SK-N-SH (cell line): ENCODE measurements at regions not wholly inside any gene's neighbourhood (a gene's known extent, or its start where the extent isn't known, plus 50 kb on each side); places are given as distances from the start of the nearest gene placed in this dataset.
A peak's percentile ranks its signal among the peaks of the same experiment; 100 is the strongest.

ENCODE experiments used
- CTCF ChIA-PET: fragments of 300-600, 350-600 bp; formaldehyde crosslinking; extraction: SDS; loops from one replicate; lab custom pipeline; 2021; lab: Yijun Ruan, JAX
- POLR2A ChIA-PET: fragments of 350-600 bp; sonication (Branson Sonifier 250); formaldehyde crosslinking; extraction: SDS; loops from one replicate; lab custom pipeline; 2020; ENCODE audit warnings: antibody characterized with exemption, inconsistent platforms; lab: Yijun Ruan, JAX
- DNase-seq: peaks from one replicate; pipeline ENCODE4 v3.0.0; 2012
- H2AFZ ChIP-seq: fragments of 200-600 bp; sonication (generic); 2 replicates; pipeline ENCODE4 v1.8.1; 2016; ENCODE audit warnings: antibody characterized with exemption, mild to moderate bottlenecking, low read depth
- H3F3A ChIP-seq: fragments of 200-600 bp; sonication (generic); replicated peaks from 2 replicates; pipeline ENCODE3; 2016; ENCODE audit warnings: antibody characterized with exemption, mild to moderate bottlenecking; ENCODE audit not compliant: insufficient read depth
- H3K27ac ChIP-seq, 2 experiments: fragments of 200-500 bp in 1 of 2; fragments of 200-600 bp in 1 of 2; sonication (Bioruptor generic) in 1 of 2; sonication (generic), shearing (Covaris generic) in 1 of 2; 2 replicates each; pipeline versions ENCODE4 v1.5.1 to v1.6.1; 2014 to 2016; ENCODE audit warnings: low read depth in 2 of 2, inconsistent platforms in 1 of 2, low read length in 1 of 2, mild to moderate bottlenecking in 1 of 2, mixed read lengths in 1 of 2
- H3K27me3 ChIP-seq: fragments of 200-600 bp; sonication (generic), shearing (Covaris generic); 2 replicates; pipeline ENCODE4 v1.6.1; 2016; ENCODE audit warnings: mixed run types; ENCODE audit not compliant: insufficient read depth
- H3K36me3 ChIP-seq, 2 experiments: fragments of 200-500 bp in 1 of 2; fragments of 200-600 bp in 1 of 2; sonication (Bioruptor generic) in 1 of 2; sonication (generic) in 1 of 2; replicated peaks in 1 of 2; 2 replicates each; pipeline versions ENCODE3 to v1.5.1; 2014 to 2016; ENCODE audit warnings: low read length in 1 of 2, mild to moderate bottlenecking in 1 of 2; ENCODE audit not compliant: insufficient read depth in 2 of 2, control insufficient read depth in 1 of 2
- H3K4me1 ChIP-seq, 2 experiments: fragments of 200-500 bp in 1 of 2; fragments of 200-600 bp in 1 of 2; sonication (Bioruptor generic) in 1 of 2; sonication (generic), shearing (Covaris generic) in 1 of 2; 2 replicates each; pipeline versions ENCODE4 v1.5.1 to v1.6.1; 2014 to 2016; ENCODE audit warnings: low read depth in 1 of 2, low read length in 1 of 2, mixed run types in 1 of 2; ENCODE audit not compliant: insufficient read depth in 2 of 2, control insufficient read depth in 1 of 2
- H3K4me2 ChIP-seq: fragments of 200-600 bp; sonication (generic), shearing (Covaris generic); 2 replicates; pipeline ENCODE4 v1.6.1; 2017; ENCODE audit warnings: mixed run types
- H3K4me3 ChIP-seq, 2 experiments: fragments of 200-500 bp in 1 of 2; fragments of 200-600 bp in 1 of 2; sonication (Bioruptor generic) in 1 of 2; sonication (generic), shearing (Covaris generic) in 1 of 2; 2 replicates each; pipeline versions ENCODE4 v1.5.1 to v1.8.1; 2014 to 2016; ENCODE audit warnings: low read depth in 2 of 2, inconsistent platforms in 1 of 2, low read length in 1 of 2, mild to moderate bottlenecking in 1 of 2, mixed read lengths in 1 of 2, moderate library complexity in 1 of 2
- H3K79me2 ChIP-seq: fragments of 200-600 bp; sonication (generic); 2 replicates; pipeline ENCODE4 v1.8.1; 2017; ENCODE audit warnings: mild to moderate bottlenecking; ENCODE audit not compliant: insufficient read depth
- H3K9ac ChIP-seq: fragments of 200-600 bp; sonication (generic); 2 replicates; pipeline ENCODE4 v1.6.1; 2017; ENCODE audit warnings: mixed run types
- H3K9me2 ChIP-seq: fragments of 200-600 bp; sonication (generic); 2 replicates; pipeline ENCODE4 v1.6.1; 2017; ENCODE audit warnings: mixed run types
- H3K9me3 ChIP-seq: fragments of 200-600 bp; sonication (generic); 2 replicates; pipeline ENCODE4 v1.6.1; 2017; ENCODE audit warnings: mixed run types, mild to moderate bottlenecking, moderate library complexity
- H4K20me1 ChIP-seq: fragments of 200-600 bp; sonication (generic); 2 replicates; pipeline ENCODE4 v1.6.1; 2017; ENCODE audit warnings: mild to moderate bottlenecking, mixed run types; ENCODE audit not compliant: insufficient read depth
- ELF1 ChIP-seq: IDR thresholded peaks from 2 replicates; pipeline ENCODE4 v1.4.0; 2012
- EZH2phosphoT487 ChIP-seq: fragments of 200-600 bp; sonication (generic); IDR thresholded peaks from 2 replicates; pipeline ENCODE4 v1.6.1; 2017; ENCODE audit warnings: low read depth, mixed run types, mild to moderate bottlenecking, antibody characterized with exemption, moderate library complexity, borderline replicate concordance
- FOXJ3 ChIP-seq: sonication (generic); formaldehyde crosslinking; IDR thresholded peaks from 2 replicates; pipeline ENCODE4 v1.5.1; 2020; ENCODE audit warnings: mild to moderate bottlenecking, missing genetic modification reagents
- FOXM1 ChIP-seq: IDR thresholded peaks from 2 replicates; pipeline ENCODE4 v1.4.0; 2012; ENCODE audit warnings: low read depth, mild to moderate bottlenecking
- GATA2 ChIP-seq: sonication (generic); formaldehyde crosslinking; IDR thresholded peaks from 2 replicates; pipeline ENCODE4 v1.5.0; 2020; ENCODE audit warnings: mild to moderate bottlenecking, missing genetic modification reagents
- JUND ChIP-seq: IDR thresholded peaks from 2 replicates; pipeline ENCODE4 v1.4.0; 2012
- MXI1 ChIP-seq: IDR thresholded peaks from 2 replicates; pipeline ENCODE4 v1.6.1; 2012; ENCODE audit warnings: mild to moderate bottlenecking, low read depth, low read length, improper control_type of control experiment
- RAD21 ChIP-seq: IDR thresholded peaks from 2 replicates; pipeline ENCODE4 v1.6.1; 2012; ENCODE audit warnings: mild to moderate bottlenecking, low read length
- RFX5 ChIP-seq: IDR thresholded peaks from 2 replicates; pipeline ENCODE4 v1.6.1; 2012; ENCODE audit warnings: mild to moderate bottlenecking, improper control_type of control experiment, low read length
- RXRA ChIP-seq: IDR thresholded peaks from 2 replicates; pipeline ENCODE4 v1.4.0; 2012; ENCODE audit warnings: low read depth, mild to moderate bottlenecking, borderline replicate concordance
- SIN3A ChIP-seq: IDR thresholded peaks from 2 replicates; pipeline ENCODE4 v1.6.1; 2012; ENCODE audit warnings: low read depth, mild to moderate bottlenecking, low read length, moderate library complexity, borderline replicate concordance
- TAF1 ChIP-seq: IDR thresholded peaks from 2 replicates; pipeline ENCODE4 v1.6.1; 2012; ENCODE audit warnings: low read depth, mild to moderate bottlenecking, low read length, moderate library complexity, borderline replicate concordance
- TEAD4 ChIP-seq: IDR thresholded peaks from 2 replicates; pipeline ENCODE4 v1.4.0; 2012; ENCODE audit warnings: mild to moderate bottlenecking, borderline replicate concordance; ENCODE audit not compliant: insufficient read depth
- YY1 ChIP-seq: IDR thresholded peaks from 2 replicates; pipeline ENCODE4 v1.4.0; 2012; ENCODE audit warnings: low read depth, mild to moderate bottlenecking
- WGBS: methylation state at CpG from one replicate; pipeline ENCODE4 v1.1.6; 2017; ENCODE audit warnings: low lambda C conversion rate; 5-methylcytosine and 5-hydroxymethylcytosine counted together
- TF ChIP-seq, protein P1 (sequence below): IDR thresholded peaks from 2 replicates; pipeline ENCODE4; 2012
- TF ChIP-seq, protein P2 (sequence below): fragments of 150-350 bp; IDR thresholded peaks from 2 replicates; pipeline ENCODE4 v1.6.1; 2016; ENCODE audit warnings: mild to moderate bottlenecking, low read depth, low read length
- TF ChIP-seq, protein P3 (sequence below): IDR thresholded peaks from 2 replicates; pipeline ENCODE4 v1.6.1; 2012; ENCODE audit warnings: mild to moderate bottlenecking, low read depth, low read length, moderate library complexity
- TF ChIP-seq, protein P4 (sequence below): fragments of 200-600 bp; sonication (generic); IDR thresholded peaks from 2 replicates; pipeline ENCODE4 v1.6.1; 2017; ENCODE audit warnings: antibody characterized with exemption, mild to moderate bottlenecking, moderate library complexity
- TF ChIP-seq, protein P5 (sequence below): IDR thresholded peaks from 2 replicates; pipeline ENCODE4 v1.4.0; 2012; ENCODE audit warnings: low read depth, borderline replicate concordance

DNA sequence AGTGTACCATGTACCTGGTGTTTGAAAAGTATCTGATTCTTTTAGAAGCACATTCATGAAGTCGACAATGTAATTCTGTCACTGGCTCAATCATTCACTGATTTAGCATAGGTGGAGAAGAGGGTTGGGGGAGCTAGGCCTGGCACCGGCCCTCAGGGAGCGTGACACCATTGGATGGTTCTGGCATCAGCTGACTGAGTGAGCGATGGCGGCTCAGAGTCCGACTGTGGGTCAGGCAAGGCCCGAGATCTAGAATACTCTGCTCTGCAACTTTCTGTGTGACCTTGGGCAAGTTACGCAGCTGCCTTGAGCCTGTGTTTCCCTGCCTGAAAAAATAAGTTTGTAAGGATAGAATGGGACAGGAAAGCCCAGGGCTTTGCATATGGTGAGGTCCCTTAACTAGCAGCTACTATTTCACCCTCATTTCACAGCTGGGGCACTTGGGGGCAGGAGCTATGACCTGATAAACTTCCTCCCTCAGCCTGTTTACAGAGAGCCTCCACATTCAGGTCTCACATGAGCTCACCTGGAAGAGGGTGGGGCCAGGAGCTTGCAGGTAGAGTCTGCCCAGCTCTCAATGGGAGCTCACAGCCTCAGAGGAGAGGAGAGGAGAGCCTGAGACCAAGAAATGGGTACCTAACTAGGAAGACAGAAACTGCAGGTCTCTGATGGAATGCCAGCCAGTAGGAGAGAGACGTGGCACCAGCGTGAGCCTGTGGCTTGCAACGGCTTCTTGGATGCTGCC, 153.7 kb upstream of the TLE3 start (continued):
- TF ChIP-seq, protein P1, sequence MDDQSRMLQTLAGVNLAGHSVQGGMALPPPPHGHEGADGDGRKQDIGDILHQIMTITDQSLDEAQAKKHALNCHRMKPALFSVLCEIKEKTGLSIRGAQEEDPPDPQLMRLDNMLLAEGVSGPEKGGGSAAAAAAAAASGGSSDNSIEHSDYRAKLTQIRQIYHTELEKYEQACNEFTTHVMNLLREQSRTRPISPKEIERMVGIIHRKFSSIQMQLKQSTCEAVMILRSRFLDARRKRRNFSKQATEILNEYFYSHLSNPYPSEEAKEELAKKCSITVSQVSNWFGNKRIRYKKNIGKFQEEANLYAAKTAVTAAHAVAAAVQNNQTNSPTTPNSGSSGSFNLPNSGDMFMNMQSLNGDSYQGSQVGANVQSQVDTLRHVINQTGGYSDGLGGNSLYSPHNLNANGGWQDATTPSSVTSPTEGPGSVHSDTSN: no peak
- no peak for TF ChIP-seq EZH2phosphoT487
- no peak for TF ChIP-seq RXRA
- TF ChIP-seq RAD21: no peak
- no peak for TF ChIP-seq ELF1
- no peak for TF ChIP-seq GATA2 (CRISPR knock-in tag)
- no peak for TF ChIP-seq MXI1
- no peak for TF ChIP-seq FOXJ3 (CRISPR knock-in tag)
- TF ChIP-seq FOXM1: no peak
- no peak for TF ChIP-seq TAF1
- TF ChIP-seq, all 33 proteins: peak for 0

DNA sequence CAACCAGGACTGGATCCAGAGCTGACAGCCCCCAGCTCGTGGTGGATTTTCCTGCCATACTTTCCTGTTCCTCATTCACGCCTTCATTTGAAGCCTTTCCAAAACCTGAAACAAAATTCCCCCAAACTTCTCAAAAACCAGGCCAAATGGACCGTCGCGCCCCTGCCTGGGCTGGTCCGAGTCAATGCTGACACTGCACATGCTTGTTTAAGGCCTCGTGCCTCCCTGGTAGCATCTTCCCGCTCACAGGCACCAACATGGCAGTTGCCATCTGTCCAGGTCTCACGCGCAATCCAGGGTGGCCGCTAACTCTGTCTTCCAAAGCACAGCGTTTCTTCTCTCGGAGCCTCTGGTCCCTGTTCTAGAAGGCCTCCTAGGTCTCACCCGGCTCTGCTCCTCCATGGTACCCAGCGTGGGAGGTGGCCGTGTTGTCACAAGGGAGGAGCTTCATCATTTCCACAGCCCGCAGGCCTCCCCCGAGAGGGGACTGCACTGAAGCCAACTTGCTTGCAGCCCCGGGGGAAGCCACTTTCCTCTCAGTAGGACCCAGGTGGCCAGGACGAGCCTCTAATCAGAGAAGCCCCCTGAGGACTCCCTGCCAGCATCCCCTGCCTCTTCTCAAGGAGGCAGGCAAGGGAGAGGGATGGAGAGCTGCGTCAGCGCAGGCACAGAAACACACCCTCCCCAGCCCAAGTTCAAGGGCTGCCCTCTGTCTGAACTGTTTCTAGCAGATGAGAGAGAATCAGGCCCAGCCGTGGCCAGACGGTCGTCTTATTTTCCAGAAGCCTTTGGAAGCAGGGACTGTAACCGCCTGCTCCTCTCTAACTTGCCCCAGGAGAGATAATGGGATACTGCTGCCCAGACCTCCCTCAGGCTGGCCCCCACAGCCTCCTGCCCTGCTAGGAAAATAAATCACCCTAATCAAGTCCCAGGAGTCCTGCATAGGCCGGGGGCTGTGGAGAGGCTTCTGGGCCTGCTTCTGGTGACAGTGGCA, 152.8 kb upstream of the TLE3 start:
- CTCF ChIA-PET: interaction anchor here (1.3 to 1.5 kb wide), 5 partner anchors 15 to 237 kb away, joined by 3 to 5 read pairs (median 4); no protein-coding TSS in a partner anchor
- WGBS: 79% methylated on average over 23 of the region's 27 CpGs
- peaks cover 8 to 59% of the 10 kb centered on the region in 2 experiments; a peak in 1 of 4 replicates for H3K4me1 ChIP-seq
- H3K79me2 ChIP-seq: no peaks in the 10 kb centered on the region
- H3K4me3 ChIP-seq: no peak overlapping the region
- H3K9me2 ChIP-seq: no peaks in the 10 kb centered on the region
- peak overlapping the region in 1 of 2 experiments; percentile 83; a peak in 2 of 4 replicates for H3K27ac ChIP-seq
- no peaks in the 10 kb centered on the region for H3K36me3 ChIP-seq
- no peak overlapping the region for H2AFZ ChIP-seq
- no peak overlapping the region for H3K9ac ChIP-seq
- POLR2A ChIA-PET: interaction anchor here (1.0 to 2.2 kb wide), 2 partner anchors 89 to 136 kb away, joined by 3 to 6 read pairs; no protein-coding TSS in a partner anchor
- H3F3A ChIP-seq: no peaks in the 10 kb centered on the region
- no peaks in the 10 kb centered on the region for H3K9me3 ChIP-seq
- H3K27me3 ChIP-seq: no peaks in the 10 kb centered on the region
- H4K20me1 ChIP-seq: no peaks in the 10 kb centered on the region
- peak; percentile 77 for DNase-seq
- H3K4me2 ChIP-seq: no peak overlapping the region
- TF ChIP-seq TEAD4 (no peak), JUND (no peak), GATA2 (CRISPR knock-in tag) (peak; percentile 37; the same call in 1 of the 2 replicates), RFX5 (no peak), YY1 (no peak), MXI1 (no peak; the same call in 1 of the 2 replicates), SIN3A (no peak)
- TF ChIP-seq, protein P2, sequence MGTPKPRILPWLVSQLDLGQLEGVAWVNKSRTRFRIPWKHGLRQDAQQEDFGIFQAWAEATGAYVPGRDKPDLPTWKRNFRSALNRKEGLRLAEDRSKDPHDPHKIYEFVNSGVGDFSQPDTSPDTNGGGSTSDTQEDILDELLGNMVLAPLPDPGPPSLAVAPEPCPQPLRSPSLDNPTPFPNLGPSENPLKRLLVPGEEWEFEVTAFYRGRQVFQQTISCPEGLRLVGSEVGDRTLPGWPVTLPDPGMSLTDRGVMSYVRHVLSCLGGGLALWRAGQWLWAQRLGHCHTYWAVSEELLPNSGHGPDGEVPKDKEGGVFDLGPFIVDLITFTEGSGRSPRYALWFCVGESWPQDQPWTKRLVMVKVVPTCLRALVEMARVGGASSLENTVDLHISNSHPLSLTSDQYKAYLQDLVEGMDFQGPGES: no peak
- TF ChIP-seq, protein P3, sequence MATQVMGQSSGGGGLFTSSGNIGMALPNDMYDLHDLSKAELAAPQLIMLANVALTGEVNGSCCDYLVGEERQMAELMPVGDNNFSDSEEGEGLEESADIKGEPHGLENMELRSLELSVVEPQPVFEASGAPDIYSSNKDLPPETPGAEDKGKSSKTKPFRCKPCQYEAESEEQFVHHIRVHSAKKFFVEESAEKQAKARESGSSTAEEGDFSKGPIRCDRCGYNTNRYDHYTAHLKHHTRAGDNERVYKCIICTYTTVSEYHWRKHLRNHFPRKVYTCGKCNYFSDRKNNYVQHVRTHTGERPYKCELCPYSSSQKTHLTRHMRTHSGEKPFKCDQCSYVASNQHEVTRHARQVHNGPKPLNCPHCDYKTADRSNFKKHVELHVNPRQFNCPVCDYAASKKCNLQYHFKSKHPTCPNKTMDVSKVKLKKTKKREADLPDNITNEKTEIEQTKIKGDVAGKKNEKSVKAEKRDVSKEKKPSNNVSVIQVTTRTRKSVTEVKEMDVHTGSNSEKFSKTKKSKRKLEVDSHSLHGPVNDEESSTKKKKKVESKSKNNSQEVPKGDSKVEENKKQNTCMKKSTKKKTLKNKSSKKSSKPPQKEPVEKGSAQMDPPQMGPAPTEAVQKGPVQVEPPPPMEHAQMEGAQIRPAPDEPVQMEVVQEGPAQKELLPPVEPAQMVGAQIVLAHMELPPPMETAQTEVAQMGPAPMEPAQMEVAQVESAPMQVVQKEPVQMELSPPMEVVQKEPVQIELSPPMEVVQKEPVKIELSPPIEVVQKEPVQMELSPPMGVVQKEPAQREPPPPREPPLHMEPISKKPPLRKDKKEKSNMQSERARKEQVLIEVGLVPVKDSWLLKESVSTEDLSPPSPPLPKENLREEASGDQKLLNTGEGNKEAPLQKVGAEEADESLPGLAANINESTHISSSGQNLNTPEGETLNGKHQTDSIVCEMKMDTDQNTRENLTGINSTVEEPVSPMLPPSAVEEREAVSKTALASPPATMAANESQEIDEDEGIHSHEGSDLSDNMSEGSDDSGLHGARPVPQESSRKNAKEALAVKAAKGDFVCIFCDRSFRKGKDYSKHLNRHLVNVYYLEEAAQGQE: no peak
- TF ChIP-seq, protein P4, sequence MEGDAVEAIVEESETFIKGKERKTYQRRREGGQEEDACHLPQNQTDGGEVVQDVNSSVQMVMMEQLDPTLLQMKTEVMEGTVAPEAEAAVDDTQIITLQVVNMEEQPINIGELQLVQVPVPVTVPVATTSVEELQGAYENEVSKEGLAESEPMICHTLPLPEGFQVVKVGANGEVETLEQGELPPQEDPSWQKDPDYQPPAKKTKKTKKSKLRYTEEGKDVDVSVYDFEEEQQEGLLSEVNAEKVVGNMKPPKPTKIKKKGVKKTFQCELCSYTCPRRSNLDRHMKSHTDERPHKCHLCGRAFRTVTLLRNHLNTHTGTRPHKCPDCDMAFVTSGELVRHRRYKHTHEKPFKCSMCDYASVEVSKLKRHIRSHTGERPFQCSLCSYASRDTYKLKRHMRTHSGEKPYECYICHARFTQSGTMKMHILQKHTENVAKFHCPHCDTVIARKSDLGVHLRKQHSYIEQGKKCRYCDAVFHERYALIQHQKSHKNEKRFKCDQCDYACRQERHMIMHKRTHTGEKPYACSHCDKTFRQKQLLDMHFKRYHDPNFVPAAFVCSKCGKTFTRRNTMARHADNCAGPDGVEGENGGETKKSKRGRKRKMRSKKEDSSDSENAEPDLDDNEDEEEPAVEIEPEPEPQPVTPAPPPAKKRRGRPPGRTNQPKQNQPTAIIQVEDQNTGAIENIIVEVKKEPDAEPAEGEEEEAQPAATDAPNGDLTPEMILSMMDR: no peak
- TF ChIP-seq, protein P5, sequence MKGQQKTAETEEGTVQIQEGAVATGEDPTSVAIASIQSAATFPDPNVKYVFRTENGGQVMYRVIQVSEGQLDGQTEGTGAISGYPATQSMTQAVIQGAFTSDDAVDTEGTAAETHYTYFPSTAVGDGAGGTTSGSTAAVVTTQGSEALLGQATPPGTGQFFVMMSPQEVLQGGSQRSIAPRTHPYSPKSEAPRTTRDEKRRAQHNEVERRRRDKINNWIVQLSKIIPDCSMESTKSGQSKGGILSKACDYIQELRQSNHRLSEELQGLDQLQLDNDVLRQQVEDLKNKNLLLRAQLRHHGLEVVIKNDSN: no peak
